ENCODE measurements at regions not wholly inside any gene's neighbourhood (a gene's known extent, or its start where the extent isn't known, plus 50 kb on each side); places are given as distances from the start of the nearest gene placed in this dataset.

DNA sequence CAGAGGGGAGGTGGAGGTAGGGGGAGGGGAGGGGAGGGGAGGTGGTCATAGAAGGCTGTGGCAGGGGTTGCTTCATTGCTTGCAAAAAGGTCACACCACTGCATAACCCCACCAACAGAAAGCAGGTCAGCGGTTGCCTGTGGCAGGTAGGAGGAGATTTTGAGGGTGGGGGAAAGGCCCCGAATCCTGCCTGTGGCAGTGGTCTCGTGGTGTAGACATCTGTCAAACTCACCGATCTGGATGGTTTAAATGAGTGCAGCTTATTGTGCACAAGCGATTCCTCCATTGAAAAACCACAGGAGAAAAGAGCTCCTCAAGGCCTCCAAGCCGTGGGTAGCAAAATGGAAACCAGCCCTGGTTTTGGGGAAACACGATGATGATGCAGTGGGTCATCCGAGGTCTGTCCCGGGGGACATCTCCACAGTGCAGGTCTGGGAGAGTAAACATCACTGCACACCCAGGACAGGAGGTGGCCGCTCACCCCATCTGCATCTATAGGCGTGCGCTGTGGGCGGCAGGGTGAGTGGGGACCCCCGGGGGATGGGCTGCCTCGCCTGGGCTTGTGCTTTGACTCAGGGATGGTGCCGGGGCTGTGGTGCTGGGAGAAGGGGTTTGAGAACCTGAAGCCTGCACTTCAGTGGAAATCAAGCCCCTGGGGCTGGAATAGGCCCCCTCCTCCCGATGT lies 112.3 kb downstream of the CRYAA start:
- H3K9me3 ChIP-seq (replicated peaks; ENCODE audit: control insufficient read depth, low read depth, low read length), result no peaks in the 10 kb centered on the region
- WGBS (ENCODE audit: insufficient coverage), result 45% methylated on average over 12 of the region's 17 CpGs

DNA sequence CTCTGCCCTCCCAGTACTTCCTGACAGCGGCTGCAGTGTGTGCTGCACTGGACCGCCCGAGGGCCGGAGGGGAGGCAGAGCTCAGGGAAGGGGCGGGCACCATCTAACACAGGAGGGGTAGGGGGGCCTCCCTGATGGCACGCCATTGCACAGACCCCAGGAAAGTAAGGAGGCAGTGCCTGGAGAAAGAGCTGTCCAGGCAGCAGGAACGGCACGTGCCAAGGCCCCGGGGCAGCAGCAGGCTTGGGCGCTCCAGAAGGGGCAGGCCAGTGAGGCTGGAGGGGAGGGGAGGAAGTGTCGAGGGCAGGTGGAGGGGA lies 110.7 kb downstream of the CRYAA start:
- Histone ChIP-seq H3K4me1 (ENCODE audit: control insufficient read depth, insufficient read depth, low read length) (peaks cover 22% of the 10 kb centered on the region), H3K4me3 (ENCODE audit: low read length) (no peak overlapping the region), H3K9me3 (replicated peaks; ENCODE audit: control insufficient read depth, low read depth, low read length) (no peaks in the 10 kb centered on the region), H3K27me3 (ENCODE audit: control insufficient read depth, insufficient read depth, low read length) (peaks cover 24% of the 10 kb centered on the region), H3K27ac (ENCODE audit: low read length) (no peak overlapping the region), H3K36me3 (ENCODE audit: control insufficient read depth, insufficient read depth, low read length) (no peaks in the 10 kb centered on the region)
- DNase-seq, result no peak
- 85% methylated on average over 11 of the region's 11 CpGs for WGBS (ENCODE audit: insufficient coverage)

More for the DNA sequence above, 112.3 kb downstream of the CRYAA start:
- no peak overlapping the region for H3K27ac ChIP-seq (ENCODE audit: low read length)
- H3K4me1 ChIP-seq (ENCODE audit: control insufficient read depth, insufficient read depth, low read length), result peaks cover 9% of the 10 kb centered on the region
- peaks cover 24% of the 10 kb centered on the region for H3K27me3 ChIP-seq (ENCODE audit: control insufficient read depth, insufficient read depth, low read length)
- no peak for DNase-seq
- no peaks in the 10 kb centered on the region for H3K36me3 ChIP-seq (ENCODE audit: control insufficient read depth, insufficient read depth, low read length)
- H3K4me3 ChIP-seq (ENCODE audit: low read length), result no peak overlapping the region

DNA sequence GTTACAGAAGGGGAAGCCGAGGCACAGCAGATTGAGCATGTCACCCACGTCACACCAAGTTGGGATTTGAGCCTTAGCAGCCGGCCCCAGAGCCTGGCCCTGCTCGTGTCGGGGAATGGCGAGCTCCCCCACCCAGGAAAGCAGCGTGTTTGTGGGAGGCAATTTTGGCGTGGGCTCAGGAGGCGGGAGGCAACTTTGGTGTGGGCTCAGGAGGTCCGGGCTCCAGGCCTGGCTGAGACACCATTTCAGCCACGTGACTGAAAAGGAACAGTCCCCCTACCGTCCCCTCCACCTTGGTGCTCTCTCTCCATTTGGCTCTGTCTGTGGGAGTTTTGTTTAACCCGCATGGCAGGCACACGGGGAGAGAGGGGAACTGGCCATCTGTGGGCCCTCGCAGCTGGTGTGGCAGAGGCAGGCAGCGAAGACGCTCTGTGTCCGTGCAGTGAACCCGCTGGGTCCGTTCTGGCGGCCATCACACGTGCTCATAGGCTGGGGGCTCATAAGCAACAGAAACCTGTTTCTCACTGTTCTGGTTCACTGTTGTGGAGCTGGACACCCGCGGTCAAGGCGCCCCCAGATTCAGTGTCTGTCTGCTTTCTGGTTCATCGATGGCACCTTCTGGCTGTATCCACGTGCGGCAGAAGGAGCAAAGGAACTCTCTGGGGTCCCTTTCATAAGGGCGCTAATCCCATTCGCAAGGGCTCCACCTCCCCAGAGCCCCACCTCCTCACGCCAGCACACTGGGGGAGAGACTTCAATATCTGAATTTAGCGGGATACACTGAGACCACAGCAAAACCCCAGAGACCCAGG lies 110.2 kb downstream of the CRYAA start:
- Histone ChIP-seq H3K36me3 (ENCODE audit: control insufficient read depth, insufficient read depth, low read length) (no peaks in the 10 kb centered on the region), H3K4me3 (ENCODE audit: low read length) (no peak overlapping the region), H3K9me3 (replicated peaks; ENCODE audit: control insufficient read depth, low read depth, low read length) (no peaks in the 10 kb centered on the region), H3K27ac (ENCODE audit: low read length) (no peak overlapping the region), H3K27me3 (ENCODE audit: control insufficient read depth, insufficient read depth, low read length) (peaks cover 27% of the 10 kb centered on the region), H3K4me1 (ENCODE audit: control insufficient read depth, insufficient read depth, low read length) (peaks cover 27% of the 10 kb centered on the region)
- no peak for DNase-seq
- 60% methylated on average over 23 of the region's 32 CpGs for WGBS (ENCODE audit: insufficient coverage)

DNA sequence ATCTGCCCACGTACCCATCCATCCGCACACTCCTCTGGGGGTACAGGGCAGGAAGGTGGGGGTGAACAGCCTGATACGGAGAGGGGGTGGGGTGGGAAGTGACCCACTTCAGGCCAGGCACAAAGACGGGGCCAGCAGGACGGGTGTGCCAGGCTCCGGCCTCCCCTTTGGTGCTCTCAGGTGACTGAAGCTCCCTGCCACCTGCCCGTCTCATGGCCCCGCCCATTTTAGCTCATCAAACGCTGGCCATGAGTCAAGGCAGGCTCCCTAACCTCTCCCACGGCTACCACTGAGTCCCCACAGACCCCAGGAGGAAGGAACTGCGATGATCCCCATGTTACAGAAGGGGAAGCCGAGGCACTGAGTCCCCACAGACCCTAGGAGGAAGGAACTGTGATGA lies 109.6 kb downstream of the CRYAA start:
- H3K27me3 ChIP-seq (ENCODE audit: control insufficient read depth, insufficient read depth, low read length), result peaks cover 34% of the 10 kb centered on the region
- 63% methylated on average over 5 of the region's 12 CpGs for WGBS (ENCODE audit: insufficient coverage)
- no peaks in the 10 kb centered on the region for H3K36me3 ChIP-seq (ENCODE audit: control insufficient read depth, insufficient read depth, low read length)
- no peak overlapping the region for H3K4me3 ChIP-seq (ENCODE audit: low read length)
- H3K27ac ChIP-seq (ENCODE audit: low read length), result no peak overlapping the region
- DNase-seq, result no peak
- no peaks in the 10 kb centered on the region for H3K9me3 ChIP-seq (replicated peaks; ENCODE audit: control insufficient read depth, low read depth, low read length)
- peaks cover 33% of the 10 kb centered on the region for H3K4me1 ChIP-seq (ENCODE audit: control insufficient read depth, insufficient read depth, low read length)

DNA sequence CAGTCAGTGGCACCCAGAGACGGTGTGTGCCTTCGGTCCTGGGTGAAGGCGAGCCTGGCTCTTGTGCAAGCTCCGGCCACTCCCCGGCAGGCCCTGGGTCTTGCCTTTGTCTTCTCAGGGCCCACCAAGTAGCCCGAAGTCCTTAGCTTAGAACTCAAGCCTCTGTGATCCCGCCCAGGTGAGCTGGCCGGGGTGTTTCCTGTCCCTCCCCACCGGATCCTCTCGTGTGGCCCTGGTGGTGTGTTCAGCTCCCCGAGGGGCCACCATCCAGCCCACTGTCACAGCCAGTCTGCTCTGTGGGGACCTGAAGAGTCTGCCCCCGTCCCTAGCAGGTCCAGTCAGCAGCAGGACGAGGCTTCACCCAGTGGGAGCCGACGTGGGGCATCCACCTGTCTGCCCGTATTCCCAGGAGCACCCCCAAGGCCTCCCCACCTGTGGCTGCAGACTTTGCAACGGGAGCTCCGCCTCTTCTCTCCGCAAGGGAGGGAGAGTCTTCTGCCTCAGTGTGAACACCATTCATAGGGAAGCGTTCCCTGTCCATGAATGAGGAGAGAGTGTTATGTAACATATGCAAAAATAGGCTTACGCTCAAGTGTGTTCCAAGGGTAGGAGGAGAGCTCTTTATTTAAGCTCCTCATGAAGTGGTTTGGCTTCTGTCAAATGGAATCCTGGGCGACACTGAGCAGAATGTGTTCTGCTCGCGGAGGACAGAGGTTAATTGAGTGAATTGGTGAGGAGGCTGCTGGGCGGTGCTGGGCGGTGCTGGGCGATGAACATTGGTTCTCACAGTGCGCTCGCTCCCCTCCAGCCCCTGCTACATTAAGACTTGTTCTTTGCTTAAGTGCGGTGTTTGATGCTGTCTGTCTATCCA lies 108.9 kb downstream of the CRYAA start:
- Histone ChIP-seq H3K4me1 (ENCODE audit: control insufficient read depth, insufficient read depth, low read length) (peaks cover 36% of the 10 kb centered on the region), H3K27me3 (ENCODE audit: control insufficient read depth, insufficient read depth, low read length) (peaks cover 36% of the 10 kb centered on the region)

DNA sequence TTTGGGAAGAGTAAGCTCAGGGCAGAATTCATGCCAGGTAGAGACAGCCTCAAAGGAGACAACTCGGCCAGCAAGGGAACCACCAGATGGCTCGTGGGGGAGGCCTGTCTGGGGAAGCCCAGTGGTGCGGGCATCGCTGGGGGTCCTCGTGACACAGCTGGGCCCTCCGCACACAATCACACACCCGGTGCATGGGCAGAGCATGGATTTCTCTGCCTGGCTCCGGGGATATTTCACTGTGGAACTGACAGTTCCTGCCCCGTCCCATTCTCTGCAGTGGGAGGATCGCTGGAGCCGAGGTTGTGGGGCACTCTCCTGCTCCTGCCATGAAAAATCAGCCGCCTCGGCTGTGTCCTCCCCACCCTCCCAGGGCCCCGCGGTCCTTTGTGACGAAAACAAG lies 108.0 kb downstream of the CRYAA start:
- H3K9me3 ChIP-seq (replicated peaks; ENCODE audit: control insufficient read depth, low read depth, low read length), result no peaks in the 10 kb centered on the region
- no peak for DNase-seq
- H3K4me1 ChIP-seq (ENCODE audit: control insufficient read depth, insufficient read depth, low read length), result peaks cover 36% of the 10 kb centered on the region
- H3K4me3 ChIP-seq (ENCODE audit: low read length), result no peak overlapping the region
- no peaks in the 10 kb centered on the region for H3K36me3 ChIP-seq (ENCODE audit: control insufficient read depth, insufficient read depth, low read length)
- 71% methylated on average over 8 of the region's 16 CpGs for WGBS (ENCODE audit: insufficient coverage)
- H3K27ac ChIP-seq (ENCODE audit: low read length), result no peak overlapping the region
- H3K27me3 ChIP-seq (ENCODE audit: control insufficient read depth, insufficient read depth, low read length), result peaks cover 32% of the 10 kb centered on the region

More for the DNA sequence above, 108.9 kb downstream of the CRYAA start:
- Histone ChIP-seq H3K4me3 (ENCODE audit: low read length) (no peak overlapping the region), H3K27ac (ENCODE audit: low read length) (no peak overlapping the region), H3K36me3 (ENCODE audit: control insufficient read depth, insufficient read depth, low read length) (no peaks in the 10 kb centered on the region), H3K9me3 (replicated peaks; ENCODE audit: control insufficient read depth, low read depth, low read length) (no peaks in the 10 kb centered on the region)
- WGBS (ENCODE audit: insufficient coverage), result 54% methylated on average over 20 of the region's 30 CpGs
- DNase-seq, result peak; percentile 77

DNA sequence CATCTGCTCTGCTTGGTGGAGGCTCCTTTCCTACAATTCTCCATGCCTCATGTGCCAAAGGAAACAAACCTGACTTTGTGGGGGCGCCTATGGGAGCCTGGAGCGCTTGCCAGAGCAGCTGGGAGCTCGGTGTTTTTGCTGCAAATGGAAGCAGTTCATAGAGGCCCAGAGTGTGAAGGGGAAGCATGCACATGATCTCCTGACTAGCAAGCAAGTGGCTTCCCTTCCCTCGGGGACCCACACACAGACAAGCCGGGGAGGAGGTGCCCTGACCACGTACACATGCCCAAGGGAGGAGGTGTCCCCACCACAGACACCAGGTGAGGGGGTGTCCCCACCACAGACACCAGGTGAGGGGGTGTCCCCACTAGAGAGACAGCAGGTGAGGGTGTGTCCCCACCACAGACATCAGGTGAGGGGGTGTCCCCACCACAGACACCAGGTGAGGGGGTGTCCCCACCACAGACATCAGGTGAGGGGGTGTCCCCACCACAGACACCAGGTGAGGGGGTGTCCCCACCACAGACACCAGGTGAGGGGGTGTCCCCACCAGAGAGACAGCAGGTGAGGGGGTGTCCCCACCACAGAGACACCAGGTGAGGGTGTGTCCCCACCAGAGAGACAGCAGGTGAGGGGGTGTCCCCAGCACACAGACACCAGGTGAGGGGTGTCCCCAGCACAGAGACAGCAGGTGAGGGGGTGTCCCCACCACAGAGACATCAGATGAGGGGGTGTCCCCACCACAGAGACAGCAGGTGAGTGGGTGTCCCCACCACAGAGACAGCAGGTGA lies 106.8 kb downstream of the CRYAA start:
- DNase-seq, result peak; percentile 71
- H3K27me3 ChIP-seq (ENCODE audit: control insufficient read depth, insufficient read depth, low read length), result peaks cover 29% of the 10 kb centered on the region
- WGBS (ENCODE audit: insufficient coverage), result 0% methylated on average over 1 of the region's 6 CpGs
- no peak overlapping the region for H3K27ac ChIP-seq (ENCODE audit: low read length)
- H3K36me3 ChIP-seq (ENCODE audit: control insufficient read depth, insufficient read depth, low read length), result no peaks in the 10 kb centered on the region
- H3K4me3 ChIP-seq (ENCODE audit: low read length), result no peak overlapping the region
- peaks cover 46% of the 10 kb centered on the region for H3K4me1 ChIP-seq (ENCODE audit: control insufficient read depth, insufficient read depth, low read length)
- no peaks in the 10 kb centered on the region for H3K9me3 ChIP-seq (replicated peaks; ENCODE audit: control insufficient read depth, low read depth, low read length)

DNA sequence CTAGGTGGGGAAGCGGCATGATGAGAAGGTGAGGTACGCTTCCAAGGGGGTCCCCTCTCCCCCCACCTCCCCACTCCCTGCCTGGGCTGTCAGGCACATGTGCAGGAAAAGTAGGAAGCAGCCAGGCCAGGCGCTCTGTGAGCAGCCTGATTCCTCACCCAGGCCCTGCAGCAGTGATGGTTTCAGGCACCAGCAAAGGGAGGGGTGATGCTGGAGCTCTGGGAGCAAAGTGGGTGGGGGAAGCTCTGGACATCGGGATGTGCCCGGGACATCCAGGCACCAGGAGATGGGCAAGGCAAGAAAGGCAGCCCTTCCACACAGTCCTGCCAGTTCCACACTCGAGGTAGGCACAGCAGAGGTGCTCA lies 106.1 kb downstream of the CRYAA start:
- H3K36me3 ChIP-seq (ENCODE audit: control insufficient read depth, insufficient read depth, low read length), result no peaks in the 10 kb centered on the region
- WGBS (ENCODE audit: insufficient coverage), result 47% methylated on average over 5 of the region's 6 CpGs
- no peak overlapping the region for H3K27ac ChIP-seq (ENCODE audit: low read length)
- H3K27me3 ChIP-seq (ENCODE audit: control insufficient read depth, insufficient read depth, low read length), result peaks cover 29% of the 10 kb centered on the region
- no peak overlapping the region for H3K4me3 ChIP-seq (ENCODE audit: low read length)
- H3K4me1 ChIP-seq (ENCODE audit: control insufficient read depth, insufficient read depth, low read length), result peaks cover 46% of the 10 kb centered on the region
- H3K9me3 ChIP-seq (replicated peaks; ENCODE audit: control insufficient read depth, low read depth, low read length), result no peaks in the 10 kb centered on the region
- DNase-seq, result no peak

DNA sequence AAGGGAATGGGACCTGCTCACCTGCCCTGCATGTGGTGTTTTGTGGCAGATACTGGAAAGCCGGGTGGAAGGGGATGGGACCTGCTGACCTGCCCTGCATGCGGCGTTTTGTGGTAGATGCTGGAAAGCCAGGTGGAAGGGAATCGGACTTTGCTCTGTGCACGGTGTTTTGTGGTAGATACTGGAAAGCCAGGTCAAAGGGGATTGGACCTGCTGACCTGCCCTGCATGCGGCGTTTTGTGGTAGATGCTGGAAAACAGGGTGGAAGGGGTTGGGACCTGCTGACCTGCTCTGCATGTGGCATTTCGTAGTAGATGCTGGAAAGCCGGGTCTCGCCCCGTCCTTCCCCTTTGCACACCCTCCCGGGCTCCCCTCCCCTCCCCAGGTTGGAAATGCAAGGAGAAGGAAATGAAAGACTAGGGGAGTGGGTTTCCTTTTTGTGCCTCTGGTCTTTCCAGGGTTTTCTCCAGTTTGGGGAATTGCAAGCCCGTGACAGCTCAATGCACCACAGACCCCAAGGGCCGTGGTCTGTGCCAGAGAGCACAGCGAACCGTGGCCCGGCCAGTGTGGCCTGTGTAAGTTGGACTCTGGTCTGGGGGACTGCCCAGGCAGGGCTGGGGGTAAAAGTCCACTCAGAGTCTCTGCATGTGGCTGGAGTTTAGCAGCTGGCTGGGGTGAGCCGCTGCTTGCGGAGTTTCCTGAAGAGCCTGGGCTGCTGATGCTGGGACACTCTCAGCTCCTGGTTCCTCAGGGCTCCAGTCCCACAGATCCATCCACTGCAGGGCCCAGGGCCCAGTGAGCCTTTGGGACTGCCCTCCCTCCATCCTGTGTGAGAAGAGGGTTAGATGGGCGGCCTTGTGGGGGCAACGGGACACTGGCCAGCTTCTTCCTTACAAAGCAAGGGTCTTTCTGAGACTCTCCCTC lies 105.5 kb downstream of the CRYAA start:
- no peaks in the 10 kb centered on the region for H3K9me3 ChIP-seq (replicated peaks; ENCODE audit: control insufficient read depth, low read depth, low read length)
- peaks cover 32% of the 10 kb centered on the region for H3K27me3 ChIP-seq (ENCODE audit: control insufficient read depth, insufficient read depth, low read length)
- H3K4me1 ChIP-seq (ENCODE audit: control insufficient read depth, insufficient read depth, low read length), result peaks cover 50% of the 10 kb centered on the region
- no peak for DNase-seq
- WGBS (ENCODE audit: insufficient coverage), result 56% methylated on average over 14 of the region's 21 CpGs
- no peaks in the 10 kb centered on the region for H3K36me3 ChIP-seq (ENCODE audit: control insufficient read depth, insufficient read depth, low read length)
- H3K27ac ChIP-seq (ENCODE audit: low read length), result no peak overlapping the region
- no peak overlapping the region for H3K4me3 ChIP-seq (ENCODE audit: low read length)
